Spleen (tissue), 7 donors: ENCODE measurements at regions not wholly inside any gene's neighbourhood (a gene's known extent, or its start where the extent isn't known, plus 50 kb on each side); places are given as distances from the start of the nearest gene placed in this dataset.

Experiments
- POLR2A ChIP-seq, 3 donors: fragments of 450-650 bp; IDR thresholded peaks; one replicate each; pipeline ENCODE4 v1.5.1; 2017; ENCODE audit warnings: antibody characterized with exemption in 3 of 3, mild to moderate bottlenecking in 1 of 3
- TF ChIP-seq, protein P1 (sequence below), 11 experiments: fragments of 200-600 bp in 7 of 11; fragments of 450-650 bp in 4 of 11; sonication (generic) in 4 of 11; IDR thresholded peaks in 8 of 11; conservative IDR thresholded peaks in 3 of 11; 1 replicate in 7 of 11; 2 replicates in 4 of 11; pipeline versions ENCODE4 v1.4.0 to v1.8.0; 2016 to 2021; ENCODE audit warnings: antibody characterized with exemption in 11 of 11, inconsistent platforms in 4 of 11, mild to moderate bottlenecking in 1 of 11
- donor health status: DM: no; HTN: no; CAD: no; lungs with moderate emphysema.
- donor health status: DM: no; HTN: no; CAD: no.
- donor health status: DM: no; HTN: no; CAD: no.

DNA sequence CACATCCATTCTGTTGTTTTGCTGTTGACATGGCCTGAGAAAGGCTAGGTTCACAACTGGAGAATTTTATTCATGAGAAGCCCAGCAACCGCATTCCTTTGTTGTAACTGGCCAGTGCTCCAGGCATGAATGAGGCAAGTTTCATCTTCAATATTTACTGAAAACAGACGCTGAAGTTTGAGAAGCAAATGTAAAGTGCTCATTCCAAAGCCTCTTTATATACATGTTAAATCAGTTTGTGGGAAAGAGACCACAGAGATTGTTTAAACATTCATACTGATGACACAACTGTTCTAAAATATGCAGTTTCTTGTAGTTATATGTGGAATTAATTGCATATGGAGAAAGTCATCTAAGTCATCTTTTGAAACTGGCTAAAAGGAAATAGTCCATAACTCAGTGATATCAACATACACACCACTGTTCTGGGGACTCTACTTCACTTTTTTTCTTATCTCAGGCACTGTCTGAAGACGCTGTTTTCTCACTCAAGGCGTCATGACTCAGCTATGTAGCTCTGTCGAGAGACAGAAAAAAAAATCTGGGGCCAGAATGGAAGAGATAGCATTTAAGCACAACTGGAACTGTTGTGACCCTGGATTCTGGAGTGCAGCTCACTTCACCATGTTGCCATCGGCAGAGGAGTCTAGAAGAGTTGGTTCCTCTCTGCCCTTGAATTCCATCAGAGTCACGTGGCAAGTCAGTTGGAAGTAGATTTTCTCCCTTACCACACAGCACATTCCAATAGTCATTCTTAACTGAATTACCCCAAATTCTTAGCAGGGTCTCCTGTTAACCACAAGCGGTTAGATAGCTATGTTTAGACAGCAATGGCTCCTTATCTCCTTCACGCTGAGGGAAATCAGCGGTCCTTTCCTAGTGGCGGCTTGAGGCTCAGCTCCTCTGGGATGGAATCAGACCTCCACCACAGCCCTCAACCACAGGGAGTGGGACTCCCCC is 258.4 kb upstream of the HMGA2 start:
- no peak for TF ChIP-seq POLR2A (IDR thresholded peaks at IDR 0.05)
- TF ChIP-seq, protein P1, sequence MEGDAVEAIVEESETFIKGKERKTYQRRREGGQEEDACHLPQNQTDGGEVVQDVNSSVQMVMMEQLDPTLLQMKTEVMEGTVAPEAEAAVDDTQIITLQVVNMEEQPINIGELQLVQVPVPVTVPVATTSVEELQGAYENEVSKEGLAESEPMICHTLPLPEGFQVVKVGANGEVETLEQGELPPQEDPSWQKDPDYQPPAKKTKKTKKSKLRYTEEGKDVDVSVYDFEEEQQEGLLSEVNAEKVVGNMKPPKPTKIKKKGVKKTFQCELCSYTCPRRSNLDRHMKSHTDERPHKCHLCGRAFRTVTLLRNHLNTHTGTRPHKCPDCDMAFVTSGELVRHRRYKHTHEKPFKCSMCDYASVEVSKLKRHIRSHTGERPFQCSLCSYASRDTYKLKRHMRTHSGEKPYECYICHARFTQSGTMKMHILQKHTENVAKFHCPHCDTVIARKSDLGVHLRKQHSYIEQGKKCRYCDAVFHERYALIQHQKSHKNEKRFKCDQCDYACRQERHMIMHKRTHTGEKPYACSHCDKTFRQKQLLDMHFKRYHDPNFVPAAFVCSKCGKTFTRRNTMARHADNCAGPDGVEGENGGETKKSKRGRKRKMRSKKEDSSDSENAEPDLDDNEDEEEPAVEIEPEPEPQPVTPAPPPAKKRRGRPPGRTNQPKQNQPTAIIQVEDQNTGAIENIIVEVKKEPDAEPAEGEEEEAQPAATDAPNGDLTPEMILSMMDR (IDR thresholded peaks at IDR 0.05 in 8 of 11, conservative IDR thresholded peaks at IDR 0.05 in 3 of 11), result no peak
